ENCODE measurements at regions not wholly inside any gene's neighbourhood (a gene's known extent, or its start where the extent isn't known, plus 50 kb on each side); places are given as distances from the start of the nearest gene placed in this dataset.

DNA sequence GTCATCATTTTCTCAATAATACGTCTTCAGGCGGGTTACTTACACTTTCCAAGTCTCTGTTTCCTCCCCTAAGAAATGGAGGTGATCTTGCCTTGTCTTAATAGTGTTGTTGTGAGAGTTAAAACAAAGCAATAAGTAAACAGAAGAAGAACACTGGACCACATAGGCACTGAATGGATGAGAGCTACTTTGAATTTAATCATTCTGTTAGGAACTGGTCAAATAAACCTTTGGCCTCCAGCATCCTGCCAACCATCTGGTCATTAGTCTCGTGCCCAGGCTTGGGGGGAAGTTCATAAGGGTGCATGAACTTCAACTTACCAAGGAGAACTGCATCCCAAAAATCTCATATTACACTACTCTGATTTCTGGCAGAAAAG lies 109.4 kb upstream of the C7orf33 start (continued):
- TF ChIP-seq, protein P1, sequence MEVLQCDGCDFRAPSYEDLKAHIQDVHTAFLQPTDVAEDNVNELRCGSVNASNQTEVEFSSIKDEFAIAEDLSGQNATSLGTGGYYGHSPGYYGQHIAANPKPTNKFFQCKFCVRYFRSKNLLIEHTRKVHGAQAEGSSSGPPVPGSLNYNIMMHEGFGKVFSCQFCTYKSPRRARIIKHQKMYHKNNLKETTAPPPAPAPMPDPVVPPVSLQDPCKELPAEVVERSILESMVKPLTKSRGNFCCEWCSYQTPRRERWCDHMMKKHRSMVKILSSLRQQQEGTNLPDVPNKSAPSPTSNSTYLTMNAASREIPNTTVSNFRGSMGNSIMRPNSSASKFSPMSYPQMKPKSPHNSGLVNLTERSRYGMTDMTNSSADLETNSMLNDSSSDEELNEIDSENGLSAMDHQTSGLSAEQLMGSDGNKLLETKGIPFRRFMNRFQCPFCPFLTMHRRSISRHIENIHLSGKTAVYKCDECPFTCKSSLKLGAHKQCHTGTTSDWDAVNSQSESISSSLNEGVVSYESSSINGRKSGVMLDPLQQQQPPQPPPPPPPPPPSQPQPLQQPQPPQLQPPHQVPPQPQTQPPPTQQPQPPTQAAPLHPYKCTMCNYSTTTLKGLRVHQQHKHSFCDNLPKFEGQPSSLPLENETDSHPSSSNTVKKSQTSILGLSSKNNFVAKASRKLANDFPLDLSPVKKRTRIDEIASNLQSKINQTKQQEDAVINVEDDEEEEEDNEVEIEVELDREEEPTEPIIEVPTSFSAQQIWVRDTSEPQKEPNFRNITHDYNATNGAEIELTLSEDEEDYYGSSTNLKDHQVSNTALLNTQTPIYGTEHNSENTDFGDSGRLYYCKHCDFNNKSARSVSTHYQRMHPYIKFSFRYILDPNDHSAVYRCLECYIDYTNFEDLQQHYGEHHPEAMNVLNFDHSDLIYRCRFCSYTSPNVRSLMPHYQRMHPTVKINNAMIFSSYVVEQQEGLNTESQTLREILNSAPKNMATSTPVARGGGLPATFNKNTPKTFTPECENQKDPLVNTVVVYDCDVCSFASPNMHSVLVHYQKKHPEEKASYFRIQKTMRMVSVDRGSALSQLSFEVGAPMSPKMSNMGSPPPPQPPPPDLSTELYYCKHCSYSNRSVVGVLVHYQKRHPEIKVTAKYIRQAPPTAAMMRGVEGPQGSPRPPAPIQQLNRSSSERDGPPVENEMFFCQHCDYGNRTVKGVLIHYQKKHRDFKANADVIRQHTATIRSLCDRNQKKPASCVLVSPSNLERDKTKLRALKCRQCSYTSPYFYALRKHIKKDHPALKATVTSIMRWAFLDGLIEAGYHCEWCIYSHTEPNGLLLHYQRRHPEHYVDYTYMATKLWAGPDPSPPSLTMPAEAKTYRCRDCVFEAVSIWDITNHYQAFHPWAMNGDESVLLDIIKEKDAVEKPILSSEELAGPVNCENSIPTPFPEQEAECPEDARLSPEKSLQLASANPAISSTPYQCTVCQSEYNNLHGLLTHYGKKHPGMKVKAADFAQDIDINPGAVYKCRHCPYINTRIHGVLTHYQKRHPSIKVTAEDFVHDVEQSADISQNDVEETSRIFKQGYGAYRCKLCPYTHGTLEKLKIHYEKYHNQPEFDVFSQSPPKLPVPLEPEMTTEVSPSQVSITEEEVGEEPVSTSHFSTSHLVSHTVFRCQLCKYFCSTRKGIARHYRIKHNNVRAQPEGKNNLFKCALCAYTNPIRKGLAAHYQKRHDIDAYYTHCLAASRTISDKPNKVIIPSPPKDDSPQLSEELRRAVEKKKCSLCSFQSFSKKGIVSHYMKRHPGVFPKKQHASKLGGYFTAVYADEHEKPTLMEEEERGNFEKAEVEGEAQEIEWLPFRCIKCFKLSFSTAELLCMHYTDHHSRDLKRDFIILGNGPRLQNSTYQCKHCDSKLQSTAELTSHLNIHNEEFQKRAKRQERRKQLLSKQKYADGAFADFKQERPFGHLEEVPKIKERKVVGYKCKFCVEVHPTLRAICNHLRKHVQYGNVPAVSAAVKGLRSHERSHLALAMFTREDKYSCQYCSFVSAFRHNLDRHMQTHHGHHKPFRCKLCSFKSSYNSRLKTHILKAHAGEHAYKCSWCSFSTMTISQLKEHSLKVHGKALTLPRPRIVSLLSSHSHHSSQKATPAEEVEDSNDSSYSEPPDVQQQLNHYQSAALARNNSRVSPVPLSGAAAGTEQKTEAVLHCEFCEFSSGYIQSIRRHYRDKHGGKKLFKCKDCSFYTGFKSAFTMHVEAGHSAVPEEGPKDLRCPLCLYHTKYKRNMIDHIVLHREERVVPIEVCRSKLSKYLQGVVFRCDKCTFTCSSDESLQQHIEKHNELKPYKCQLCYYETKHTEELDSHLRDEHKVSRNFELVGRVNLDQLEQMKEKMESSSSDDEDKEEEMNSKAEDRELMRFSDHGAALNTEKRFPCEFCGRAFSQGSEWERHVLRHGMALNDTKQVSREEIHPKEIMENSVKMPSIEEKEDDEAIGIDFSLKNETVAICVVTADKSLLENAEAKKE (CRISPR knock-in tag; IDR thresholded peaks at IDR 0.05): no peak

DNA sequence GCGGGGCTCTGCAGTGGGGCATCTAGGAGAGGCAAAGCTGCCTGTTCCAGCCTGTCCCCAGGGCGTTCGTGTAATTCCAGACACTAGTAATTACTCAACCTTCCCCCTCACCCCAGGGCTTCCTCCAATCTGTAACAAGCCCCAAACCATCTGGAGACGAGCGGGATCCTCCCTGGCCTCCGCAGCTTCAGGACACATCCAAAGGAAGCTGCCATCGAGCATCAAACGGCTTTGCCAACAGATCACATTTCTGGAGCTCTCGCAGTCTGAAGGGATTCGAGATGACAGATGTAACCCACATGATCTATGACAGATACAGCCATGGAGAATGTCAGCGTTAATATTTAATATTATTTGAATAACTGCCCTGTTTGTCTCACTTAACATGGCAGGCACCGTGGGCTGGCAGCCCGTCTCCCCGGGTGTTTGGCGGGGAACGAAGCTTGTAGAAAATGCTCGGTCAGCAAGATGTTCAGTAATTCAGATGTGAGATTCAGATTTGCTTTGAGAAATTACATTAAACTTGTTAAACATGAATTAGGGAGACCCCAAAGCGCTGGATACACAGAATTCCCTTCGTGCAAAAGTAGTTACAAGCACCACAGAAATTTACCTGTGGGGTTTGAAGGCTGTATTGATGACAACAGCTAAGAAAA lies 108.5 kb upstream of the C7orf33 start:
- no peak overlapping the region for H3K4me2 ChIP-seq
- no peaks in the 10 kb centered on the region; the same call in 1 of the 2 replicates for H3K9me2 ChIP-seq (ENCODE audit: insufficient read depth)
- Mint-ChIP-seq H3K36me3 (ENCODE audit: low read depth) (no peaks in the 10 kb centered on the region), H3K27me3 (ENCODE audit: insufficient read depth, low read depth, poor library complexity) (no peaks in the 10 kb centered on the region), H3K4me3 (no peak overlapping the region), H3K27ac (no peak overlapping the region), H3K4me1 (peaks cover 12% of the 10 kb centered on the region), H3K9me3 (no peaks in the 10 kb centered on the region)
- no peaks in the 10 kb centered on the region for H3F3A ChIP-seq (replicated peaks; ENCODE audit: low read depth)
- no peak overlapping the region for H3K4me3 ChIP-seq
- H3K79me2 ChIP-seq (replicated peaks; ENCODE audit: insufficient read depth): no peaks in the 10 kb centered on the region
- peaks cover 17% of the 10 kb centered on the region for H3K4me1 ChIP-seq (ENCODE audit: insufficient read depth)
- no peak overlapping the region for H3K27ac ChIP-seq (ENCODE audit: low read depth)
- no peak for ATAC-seq
- H2AFZ ChIP-seq: no peak overlapping the region
- no peaks in the 10 kb centered on the region for H4K20me1 ChIP-seq (replicated peaks; ENCODE audit: insufficient read depth)
- DNase-seq (ENCODE audit: low spot score): no peak
- H3K27me3 ChIP-seq (ENCODE audit: insufficient read depth): no peaks in the 10 kb centered on the region
- no peaks in the 10 kb centered on the region for H3K36me3 ChIP-seq (ENCODE audit: insufficient read depth)
- no peak for TF ChIP-seq NANOG (IDR thresholded peaks at IDR 0.05; ENCODE audit: borderline replicate concordance)
- TF ChIP-seq, protein P1 (CRISPR knock-in tag; IDR thresholded peaks at IDR 0.05): no peak
- no peak for TF ChIP-seq POLR2AphosphoS5 (IDR thresholded peaks at IDR 0.05; ENCODE audit: low read depth)
- TF ChIP-seq, protein P2, sequence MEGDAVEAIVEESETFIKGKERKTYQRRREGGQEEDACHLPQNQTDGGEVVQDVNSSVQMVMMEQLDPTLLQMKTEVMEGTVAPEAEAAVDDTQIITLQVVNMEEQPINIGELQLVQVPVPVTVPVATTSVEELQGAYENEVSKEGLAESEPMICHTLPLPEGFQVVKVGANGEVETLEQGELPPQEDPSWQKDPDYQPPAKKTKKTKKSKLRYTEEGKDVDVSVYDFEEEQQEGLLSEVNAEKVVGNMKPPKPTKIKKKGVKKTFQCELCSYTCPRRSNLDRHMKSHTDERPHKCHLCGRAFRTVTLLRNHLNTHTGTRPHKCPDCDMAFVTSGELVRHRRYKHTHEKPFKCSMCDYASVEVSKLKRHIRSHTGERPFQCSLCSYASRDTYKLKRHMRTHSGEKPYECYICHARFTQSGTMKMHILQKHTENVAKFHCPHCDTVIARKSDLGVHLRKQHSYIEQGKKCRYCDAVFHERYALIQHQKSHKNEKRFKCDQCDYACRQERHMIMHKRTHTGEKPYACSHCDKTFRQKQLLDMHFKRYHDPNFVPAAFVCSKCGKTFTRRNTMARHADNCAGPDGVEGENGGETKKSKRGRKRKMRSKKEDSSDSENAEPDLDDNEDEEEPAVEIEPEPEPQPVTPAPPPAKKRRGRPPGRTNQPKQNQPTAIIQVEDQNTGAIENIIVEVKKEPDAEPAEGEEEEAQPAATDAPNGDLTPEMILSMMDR (conservative IDR thresholded peaks at IDR 0.05; ENCODE audit: low read depth in 2 of 2): no peak
- no peak for TF ChIP-seq JUNB (IDR thresholded peaks at IDR 0.05; ENCODE audit: unreplicated experiment)
- no peak for TF ChIP-seq ZNF331 (CRISPR knock-in tag; IDR thresholded peaks at IDR 0.05; ENCODE audit: low read depth)
- TF ChIP-seq ZNF114 (CRISPR knock-in tag; IDR thresholded peaks at IDR 0.05): no peak
- no peak for TF ChIP-seq CREB1 (CRISPR knock-in tag; IDR thresholded peaks at IDR 0.05; ENCODE audit: low read depth)
